HG03432 (cell line): ENCODE measurements at regions not wholly inside any gene's neighbourhood (a gene's known extent, or its start where the extent isn't known, plus 50 kb on each side); places are given as distances from the start of the nearest gene placed in this dataset.

Source experiments
- ATAC-seq: cut with Tn5 transposase; IDR thresholded peaks from one replicate; pipeline ENCODE4 v1.9.1; 2021; ENCODE audit warnings: mild to moderate bottlenecking, moderate library complexity; ENCODE audit not compliant: unreplicated experiment

DNA sequence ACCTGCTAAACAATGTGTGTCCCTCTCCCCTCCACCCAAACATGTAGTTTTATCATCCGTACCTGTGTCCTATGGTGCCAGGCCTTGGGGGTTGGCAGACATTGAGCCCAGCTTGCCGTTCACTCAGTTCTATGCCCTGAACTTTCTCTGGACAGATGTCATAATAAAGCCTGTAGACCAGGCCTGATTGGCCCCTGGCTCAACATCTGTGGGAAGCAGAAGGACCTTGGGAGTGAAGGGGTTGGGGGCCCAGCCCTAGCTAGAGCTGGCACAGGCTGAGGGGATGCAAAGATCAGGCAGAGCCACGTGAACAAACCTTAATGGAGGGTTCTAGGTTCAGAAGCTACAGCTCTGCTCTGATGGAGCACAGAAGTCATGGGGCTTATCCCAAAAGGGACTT, 600.6 kb downstream of the BUD13 start:
- no peak for ATAC-seq

DNA sequence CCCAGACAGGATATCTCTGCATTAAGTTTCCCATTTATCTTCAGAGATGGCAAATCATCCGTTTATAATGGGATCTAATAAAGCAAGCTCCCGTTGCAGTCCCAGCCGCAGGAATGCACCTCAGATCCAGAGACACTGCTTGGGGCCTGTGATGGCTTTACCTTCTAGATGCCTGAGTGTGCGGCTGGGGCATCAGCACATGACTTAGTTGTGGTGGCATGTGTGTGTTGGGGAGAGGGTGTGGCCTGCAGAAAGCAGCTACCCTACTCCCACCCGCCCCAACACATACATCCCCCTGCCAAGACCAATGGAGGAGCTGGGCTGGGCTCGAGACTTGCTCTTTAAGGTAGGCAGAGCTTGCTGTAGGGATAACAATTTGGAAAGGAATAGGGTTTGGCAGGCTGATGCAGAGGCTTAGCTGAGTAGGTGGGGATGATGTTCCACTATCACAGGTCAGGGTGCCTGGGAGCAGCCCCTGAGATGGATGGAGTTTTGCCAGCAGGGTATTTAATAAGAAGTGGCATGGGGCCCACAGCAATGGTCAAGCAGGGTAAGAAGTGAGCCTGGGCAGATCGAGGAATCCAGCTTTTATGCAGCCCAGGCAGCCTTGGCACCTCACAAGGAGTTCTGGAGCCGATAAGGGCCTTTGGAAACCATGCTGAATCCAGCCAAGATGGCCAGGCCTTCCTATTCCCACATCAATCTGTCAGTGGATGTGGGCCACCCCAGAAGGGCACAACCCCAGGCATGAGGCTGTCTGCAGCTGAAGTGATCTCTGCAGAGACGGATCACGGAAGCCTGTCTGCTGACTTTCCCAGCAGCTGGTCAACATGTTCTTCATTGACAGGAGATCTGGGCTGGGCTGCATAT, 601.3 kb downstream of the BUD13 start:
- no peak for ATAC-seq

GRCh38 chr11:116170526-116171120, 602.2 kb downstream of the BUD13 start:
- no peak for ATAC-seq

DNA sequence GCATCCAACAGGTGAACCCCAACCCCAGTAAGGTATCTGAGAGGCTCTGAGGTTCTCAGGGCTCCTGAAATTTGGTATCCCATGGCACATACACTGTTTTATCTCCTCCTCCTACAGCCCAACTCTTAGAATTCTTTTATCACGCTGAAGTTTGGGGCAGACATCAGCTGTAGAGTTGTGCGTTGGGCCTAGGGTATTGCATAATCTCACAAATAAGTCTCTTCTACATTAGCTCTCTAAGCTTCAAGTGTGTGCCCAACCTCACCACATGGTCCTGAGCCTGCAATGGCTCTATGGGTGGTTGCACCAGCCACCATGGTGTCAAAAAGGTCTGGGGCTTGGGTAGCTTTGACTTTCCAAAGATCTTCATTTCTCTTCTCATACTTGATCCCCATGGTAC, 603.0 kb downstream of the BUD13 start:
- ATAC-seq, result no peak

DNA sequence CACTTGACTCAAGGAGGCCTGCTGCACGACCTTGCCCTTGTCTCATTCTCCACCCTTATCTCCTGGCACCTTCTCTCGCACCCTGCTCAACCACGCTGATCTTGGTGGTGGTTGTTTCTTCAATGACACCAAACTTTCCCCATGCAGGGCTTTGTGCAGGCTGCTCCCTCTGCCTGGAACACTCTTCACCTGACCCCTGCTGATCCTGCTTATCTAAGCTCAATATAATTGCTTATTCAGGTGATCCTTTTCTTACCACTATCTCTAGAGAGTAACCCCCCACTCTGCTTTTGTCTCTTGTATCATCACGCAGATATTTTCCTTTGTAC, 604.4 kb downstream of the BUD13 start:
- ATAC-seq, result no peak

- no peak for ATAC-seq
Measured at GRCh38 chr11:116167706-116168458, 604.9 kb downstream of the BUD13 start.

GRCh38 chr11:116166573-116167465, 606.0 kb downstream of the BUD13 start:
- no peak for ATAC-seq

GRCh38 chr11:116164843-116165242, 607.9 kb downstream of the BUD13 start:
- no peak for ATAC-seq

- ATAC-seq, result no peak
Measured at GRCh38 chr11:116162886-116163230, 609.9 kb downstream of the BUD13 start.

DNA sequence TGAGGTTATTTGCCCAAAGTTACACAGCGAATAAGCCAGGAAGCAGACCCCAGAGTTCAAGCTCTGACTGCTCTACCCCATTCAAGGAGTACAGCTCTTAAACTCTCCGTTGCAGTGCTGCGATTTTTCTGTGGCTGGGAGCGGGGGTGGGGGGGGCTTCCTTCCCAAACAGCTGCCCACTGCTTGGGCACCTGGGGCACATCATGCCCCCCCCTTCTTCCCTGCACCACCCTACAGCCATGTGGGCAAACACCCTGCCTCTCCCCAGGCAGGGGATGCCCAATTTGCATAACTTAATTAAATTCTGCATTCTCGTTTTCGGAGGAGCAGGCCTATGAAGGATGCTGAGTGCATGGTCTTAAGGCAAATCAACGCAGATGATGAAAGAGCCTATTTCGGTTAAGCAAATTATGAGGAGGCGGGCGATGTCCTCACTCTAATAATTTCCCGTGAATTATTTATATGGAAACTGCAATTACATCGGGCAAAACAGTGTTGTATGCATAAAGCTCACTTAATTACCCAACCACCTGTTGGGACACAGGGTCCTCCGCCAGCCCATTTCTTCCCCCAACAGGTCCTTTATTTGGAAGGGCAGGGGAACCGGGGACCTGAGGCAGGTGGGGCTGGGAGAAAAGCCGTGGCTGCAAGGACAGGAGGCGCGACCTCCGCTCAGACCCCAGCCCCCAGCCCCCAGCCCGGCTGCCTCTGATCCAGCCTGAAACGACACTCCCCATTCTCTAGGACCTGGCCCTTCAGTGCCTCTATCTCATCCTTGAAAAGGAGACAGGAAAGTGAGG, 610.5 kb downstream of the BUD13 start:
- ATAC-seq, result no peak

- no peak for ATAC-seq
Measured at GRCh38 chr11:116148645-116149044, 624.1 kb downstream of the BUD13 start.

- ATAC-seq, result no peak
Measured at GRCh38 chr11:116148056-116148455, 624.7 kb downstream of the BUD13 start.

DNA sequence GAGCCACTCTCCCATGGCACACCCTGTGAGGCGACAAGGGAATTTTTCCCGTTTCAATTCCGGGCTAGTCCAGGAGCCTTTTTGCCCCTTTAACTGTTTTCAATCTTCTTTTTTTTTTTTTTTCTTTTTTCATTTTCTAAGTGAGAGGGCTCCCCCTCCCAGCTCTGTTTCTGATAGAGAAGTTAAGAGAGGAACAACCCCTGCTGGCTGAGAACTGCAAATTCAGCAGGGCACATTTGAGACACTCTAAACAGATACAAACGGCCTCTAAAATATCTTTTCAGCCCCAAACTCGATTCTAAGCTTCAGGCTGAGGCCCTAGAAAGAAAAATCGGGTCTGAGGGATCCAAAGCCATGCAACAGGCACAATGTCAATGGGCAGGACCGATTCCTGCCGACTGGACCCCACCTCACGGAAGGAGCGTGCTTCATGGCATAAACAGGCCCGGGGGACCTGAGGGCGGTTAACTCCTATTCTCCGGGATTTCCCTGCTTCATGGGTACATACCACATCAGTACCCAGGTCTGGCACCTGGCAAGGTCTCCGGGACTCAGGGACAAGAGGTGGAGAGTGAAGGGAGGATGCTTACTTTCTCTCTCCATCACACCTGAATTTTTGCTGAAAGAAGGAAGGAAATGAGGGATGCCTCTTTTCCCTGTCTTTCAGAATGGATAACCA, 627.5 kb downstream of the BUD13 start:
- no peak for ATAC-seq

DNA sequence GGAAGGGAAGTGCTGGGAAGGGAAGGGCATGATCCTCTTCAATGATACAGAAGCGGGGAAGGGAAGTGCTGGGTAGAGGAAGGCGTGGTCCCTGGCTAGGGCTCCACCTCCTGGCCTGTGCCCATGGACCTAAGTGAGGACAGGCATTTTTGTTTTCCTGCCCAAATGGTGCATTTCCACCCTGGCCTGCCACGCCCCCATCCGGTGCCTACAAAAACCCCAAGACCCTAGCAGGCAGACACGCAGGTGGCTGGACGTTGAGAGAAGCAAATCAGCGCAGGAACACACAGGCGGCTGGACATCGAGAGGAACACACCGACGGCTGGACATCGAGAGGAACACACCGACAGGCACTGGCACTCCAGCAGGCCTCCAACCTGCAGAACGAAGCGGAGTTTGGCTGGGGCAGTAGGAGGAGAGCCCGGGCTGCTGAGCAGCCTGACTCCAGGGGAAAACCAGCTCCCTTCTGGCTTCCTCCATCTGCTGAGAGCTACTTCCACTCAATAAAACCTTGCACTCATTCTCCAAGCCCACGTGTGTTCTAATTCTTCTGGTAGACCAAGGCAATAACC, 628.3 kb downstream of the BUD13 start:
- ATAC-seq, result no peak

GRCh38 chr11:116138280-116138679, 634.1 kb upstream of the CADM1 start:
- no peak for ATAC-seq

- ATAC-seq, result no peak
Measured at GRCh38 chr11:116137753-116138152, 633.5 kb upstream of the CADM1 start.

GRCh38 chr11:116136987-116137674, 632.9 kb upstream of the CADM1 start:
- ATAC-seq, result no peak

DNA sequence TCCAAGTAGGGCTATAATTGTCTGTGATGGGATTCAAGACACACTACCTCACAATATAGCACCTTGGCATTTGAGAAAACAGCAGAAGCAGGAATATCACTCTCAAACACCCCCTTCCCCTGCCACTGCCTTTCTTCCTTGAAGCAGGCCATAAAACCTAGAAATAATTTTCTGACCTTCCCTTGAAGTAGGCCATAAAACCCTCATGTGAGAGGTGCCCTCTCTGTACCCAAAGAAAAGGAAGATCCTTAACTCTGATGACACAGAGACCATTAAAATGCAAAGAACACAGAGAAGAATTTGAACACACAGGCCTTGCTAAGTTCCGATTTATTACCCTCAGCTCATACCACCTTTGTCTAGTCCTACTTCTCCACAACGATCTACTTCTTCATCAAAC, 631.7 kb upstream of the CADM1 start:
- no peak for ATAC-seq

DNA sequence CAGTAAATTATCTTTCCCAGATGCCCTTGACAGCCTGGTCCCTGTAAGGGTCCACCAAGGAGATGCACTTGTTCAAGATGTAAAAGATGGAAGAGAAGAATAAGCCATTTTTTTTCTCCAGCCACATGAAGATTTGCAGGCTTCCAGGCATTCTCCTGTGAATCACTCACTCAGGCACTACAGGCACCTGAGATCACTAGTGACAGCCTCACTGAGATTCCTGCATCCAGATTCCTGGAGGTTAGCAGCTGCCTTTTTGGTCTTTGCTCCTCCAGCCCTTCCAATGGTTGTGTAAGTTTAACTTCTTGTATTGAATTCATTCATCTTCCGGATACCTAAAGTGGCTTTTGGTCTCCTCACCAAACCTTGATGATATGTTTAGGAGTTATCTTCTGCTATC, 630.2 kb upstream of the CADM1 start:
- no peak for ATAC-seq
